PC-3 (cell line): ENCODE measurements at regions not wholly inside any gene's neighbourhood (a gene's known extent, or its start where the extent isn't known, plus 50 kb on each side); places are given as distances from the start of the nearest gene placed in this dataset.

Experiments used
- ATAC-seq: fragments of 200-7000 bp; cut with Tn5 transposase; 2 replicates; pipeline ENCODE4 v1.9.1; 2020; ENCODE audit warnings: mild to moderate bottlenecking, moderate library complexity
- BruUV-seq: library from RNA; stranded (reverse); fragments of 400-500 nt; replicated peaks from 2 replicates; lab custom pipeline; 2021; lab: Mats Ljungman, UMichigan
- CTCF ChIA-PET: fragments of 300-600 bp; sonication (Branson Sonifier 250); formaldehyde crosslinking; loops from one replicate; lab custom pipeline; 2022; ENCODE audit warnings: antibody characterized with exemption; lab: Charles Lee
- POLR2A ChIA-PET: fragments of 300-600 bp; sonication (Branson Sonifier 250); formaldehyde crosslinking; loops from one replicate; lab custom pipeline; 2022; ENCODE audit warnings: antibody characterized with exemption; ENCODE audit not compliant: unreplicated experiment; lab: Charles Lee
- DNase-seq: peaks from one replicate; pipeline ENCODE4 v3.0.0-alpha.2; 2015
- H2AFZ ChIP-seq: fragments of 300-600 bp; sonication (generic); 2 replicates; pipeline ENCODE4 v1.6.0; 2016; ENCODE audit warnings: antibody characterized with exemption, low read length
- H3F3A ChIP-seq: fragments of 300-600 bp; sonication (generic); one replicate; pipeline ENCODE4 v1.6.0; 2017; ENCODE audit warnings: antibody characterized with exemption, low read length, control low read depth, mild to moderate bottlenecking; ENCODE audit not compliant: unreplicated experiment
- H3K27ac ChIP-seq: fragments of 300-600 bp; sonication (generic); 2 replicates; pipeline ENCODE4 v1.5.1; 2016; ENCODE audit warnings: mild to moderate bottlenecking, low read length
- H3K27me3 ChIP-seq: fragments of 300-600 bp; sonication (generic); 2 replicates; pipeline ENCODE4 v1.6.1; 2016; ENCODE audit warnings: low read length, mixed read lengths
- H3K36me3 ChIP-seq: fragments of 300-600 bp; sonication (generic); 2 replicates; pipeline ENCODE4 v1.6.1; 2016; ENCODE audit warnings: low read depth, mixed run types, low read length, mixed read lengths
- H3K4me1 ChIP-seq: fragments of 300-600 bp; sonication (generic); 2 replicates; pipeline ENCODE4 v1.5.1; 2016; ENCODE audit warnings: low read length; ENCODE audit not compliant: insufficient read depth
- H3K4me2 ChIP-seq: fragments of 300-600 bp; sonication (generic); 2 replicates; pipeline ENCODE4 v1.6.0; 2016; ENCODE audit warnings: low read length
- H3K4me3 ChIP-seq: fragments of 300-600 bp; sonication (generic); 2 replicates; pipeline ENCODE4 v1.5.1; 2016; ENCODE audit warnings: mild to moderate bottlenecking, low read length, mixed read lengths
- H3K79me2 ChIP-seq: fragments of 300-600 bp; sonication (generic); 2 replicates; pipeline ENCODE4 v1.6.1; 2017; ENCODE audit warnings: low read length, mixed read lengths
- H3K9ac ChIP-seq: fragments of 300-600 bp; sonication (generic); 2 replicates; pipeline ENCODE4 v1.6.0; 2016; ENCODE audit warnings: mild to moderate bottlenecking, low read length
- H3K9me2 ChIP-seq: fragments of 300-600 bp; sonication (generic); replicated peaks from 2 replicates; pipeline ENCODE4 v1.6.1; 2016; ENCODE audit warnings: mixed run types, low read length, mixed read lengths
- H3K9me3 ChIP-seq: fragments of 300-600 bp; sonication (generic); 2 replicates; pipeline ENCODE4 v1.6.1; 2016; ENCODE audit warnings: low read length, mixed read lengths
- H4K20me1 ChIP-seq: fragments of 300-600 bp; sonication (generic); 2 replicates; pipeline ENCODE4 v1.6.1; 2016; ENCODE audit warnings: low read length, mixed read lengths
- CTCF ChIP-seq: fragments of 300-600 bp; sonication (generic); conservative IDR thresholded peaks from 2 replicates; pipeline ENCODE4 v1.5.1; 2017; ENCODE audit warnings: antibody characterized with exemption, low read depth, mild to moderate bottlenecking, low read length
- EZH2 ChIP-seq: fragments of 300-600 bp; sonication (generic); IDR thresholded peaks from one replicate; pipeline ENCODE4 v1.6.1; 2017; ENCODE audit warnings: antibody characterized with exemption, mild to moderate bottlenecking, low read length; ENCODE audit not compliant: unreplicated experiment
- EZH2phosphoT487 ChIP-seq: fragments of 300-600 bp; sonication (generic); IDR thresholded peaks from 2 replicates; pipeline ENCODE4 v1.6.1; 2018; ENCODE audit warnings: mild to moderate bottlenecking, antibody characterized with exemption, low read length, borderline replicate concordance
- intact Hi-C: fragments of 100-400 bp; cut with micrococcal nuclease; formaldehyde crosslinking; loops from 2 replicates; pipeline ENCODE4 v1.9.0; 2023

GRCh38 chr10:117875793-117876192 lies 170.9 kb downstream of the RAB11FIP2 start:
- ChIA-PET CTCF (no interaction called here), POLR2A (no interaction called here)
- no TSS peak for BruUV-seq
- H4K20me1 ChIP-seq = no peaks in the 10 kb centered on the region
- ATAC-seq = no peak
- no peaks in the 10 kb centered on the region for H3F3A ChIP-seq
- DNase-seq = no peak
- H2AFZ ChIP-seq = no peak overlapping the region
- TF ChIP-seq EZH2phosphoT487 (no peak), CTCF (no peak), EZH2 (no peak)
- H3K4me3 ChIP-seq = no peak overlapping the region
- H3K4me1 ChIP-seq = no peaks in the 10 kb centered on the region
- peaks cover 28% of the 10 kb centered on the region for H3K27me3 ChIP-seq
- no peaks in the 10 kb centered on the region for H3K9me3 ChIP-seq
- H3K36me3 ChIP-seq = no peaks in the 10 kb centered on the region
- H3K9ac ChIP-seq = no peak overlapping the region
- H3K79me2 ChIP-seq = no peaks in the 10 kb centered on the region
- no peak overlapping the region for H3K4me2 ChIP-seq
- H3K9me2 ChIP-seq = no peaks in the 10 kb centered on the region
- intact Hi-C loops = no loop called here
- H3K27ac ChIP-seq = no peak overlapping the region

GRCh38 chr10:117876210-117876609 lies 170.5 kb downstream of the RAB11FIP2 start:
- Histone ChIP-seq H3K9me3 (no peaks in the 10 kb centered on the region), H4K20me1 (no peaks in the 10 kb centered on the region), H3K4me3 (no peak overlapping the region), H3K4me2 (no peak overlapping the region), H3K79me2 (no peaks in the 10 kb centered on the region), H2AFZ (no peak overlapping the region), H3K36me3 (no peaks in the 10 kb centered on the region), H3F3A (no peaks in the 10 kb centered on the region), H3K27me3 (peaks cover 29% of the 10 kb centered on the region), H3K27ac (no peak overlapping the region), H3K9me2 (no peaks in the 10 kb centered on the region), H3K4me1 (no peaks in the 10 kb centered on the region), H3K9ac (no peak overlapping the region)
- DNase-seq = no peak
- BruUV-seq = no TSS peak
- no peak for TF ChIP-seq EZH2
- TF ChIP-seq EZH2phosphoT487 = no peak
- no peak for TF ChIP-seq CTCF
- ATAC-seq = no peak
- ChIA-PET POLR2A (no interaction called here), CTCF (no interaction called here)
- intact Hi-C loops = no loop called here

- no peak overlapping the region for H3K4me2 ChIP-seq
- 0 out of 2 replicates have a peak, but pooled peaks cover 12% of the 10 kb centered on the region for H3K27me3 ChIP-seq
- H2AFZ ChIP-seq = no peak overlapping the region
- no peaks in the 10 kb centered on the region for H3K9me2 ChIP-seq
- H3K4me3 ChIP-seq = no peak overlapping the region
- ChIA-PET POLR2A (no interaction called here), CTCF (no interaction called here)
- H3K4me1 ChIP-seq = no peaks in the 10 kb centered on the region
- no peak overlapping the region for H3K9ac ChIP-seq
- ATAC-seq (no peak), DNase-seq (no peak)
- no peaks in the 10 kb centered on the region for H3F3A ChIP-seq
- no peak overlapping the region for H3K27ac ChIP-seq
- no TSS peak for BruUV-seq
- no peaks in the 10 kb centered on the region for H3K9me3 ChIP-seq
- H4K20me1 ChIP-seq = no peaks in the 10 kb centered on the region
- no peak for TF ChIP-seq EZH2phosphoT487
- TF ChIP-seq CTCF = no peak
- no peak for TF ChIP-seq EZH2
- intact Hi-C loops = no loop called here
- H3K36me3 ChIP-seq = no peaks in the 10 kb centered on the region
- no peaks in the 10 kb centered on the region for H3K79me2 ChIP-seq
Observed at GRCh38 chr10:117878626-117879025, 168.1 kb downstream of the RAB11FIP2 start.
